Parathyroid adenoma (tissue), 2 donors: ENCODE measurements at regions not wholly inside any gene's neighbourhood (a gene's known extent, or its start where the extent isn't known, plus 50 kb on each side); places are given as distances from the start of the nearest gene placed in this dataset.

Experiments used
- H2AFZ ChIP-seq: fragments of 300-600 bp; sonication (generic); one replicate; pipeline ENCODE4 v1.7.0; 2017; ENCODE audit warnings: antibody characterized with exemption, mild to moderate bottlenecking
- H3K27ac ChIP-seq: fragments of 300-600 bp; sonication (generic); one replicate; pipeline ENCODE4 v1.7.0; 2017
- H3K27me3 ChIP-seq: fragments of 300-600 bp; sonication (generic); one replicate; pipeline ENCODE4 v1.7.0; 2017; ENCODE audit warnings: low read length; ENCODE audit not compliant: control insufficient read depth, insufficient read depth
- H3K36me3 ChIP-seq: fragments of 300-600 bp; sonication (generic); one replicate; pipeline ENCODE4 v1.7.0; 2017; ENCODE audit warnings: low read length; ENCODE audit not compliant: control insufficient read depth, insufficient read depth
- H3K4me1 ChIP-seq: fragments of 300-600 bp; sonication (generic); one replicate; pipeline ENCODE4 v1.7.0; 2017; ENCODE audit warnings: control low read depth
- H3K4me2 ChIP-seq: fragments of 300-600 bp; sonication (generic); one replicate; pipeline ENCODE4 v1.7.0; 2017; ENCODE audit warnings: low read length
- H3K4me3 ChIP-seq: fragments of 300-600 bp; sonication (generic); one replicate; pipeline ENCODE4 v1.7.0; 2017; ENCODE audit warnings: low read depth, low read length
- H3K79me2 ChIP-seq: fragments of 300-600 bp; sonication (generic); one replicate; pipeline ENCODE4 v1.7.0; 2017; ENCODE audit warnings: control low read depth
- H3K9ac ChIP-seq: fragments of 300-600 bp; sonication (generic); one replicate; pipeline ENCODE4 v1.7.0; 2017; ENCODE audit warnings: mild to moderate bottlenecking
- H3K9me3 ChIP-seq: fragments of 300-600 bp; sonication (generic); one replicate; pipeline ENCODE4 v1.7.0; 2017; ENCODE audit warnings: low read length; ENCODE audit not compliant: control insufficient read depth
- CTCF ChIP-seq: fragments of 300-600 bp; sonication (generic); IDR thresholded peaks from one replicate; pipeline ENCODE4 v1.7.0; 2017; ENCODE audit warnings: antibody characterized with exemption, mild to moderate bottlenecking
- donor health status: primary hyperparathyroidism.

- Histone ChIP-seq H3K79me2 (no peaks in the 10 kb centered on the region), H3K4me3 (no peak overlapping the region), H3K4me2 (no peak overlapping the region), H2AFZ (no peak overlapping the region), H3K9me3 (no peaks in the 10 kb centered on the region), H3K9ac (no peak overlapping the region), H3K4me1 (no peaks in the 10 kb centered on the region), H3K27ac (no peak overlapping the region), H3K27me3 (no peaks in the 10 kb centered on the region), H3K36me3 (no peaks in the 10 kb centered on the region)
- TF ChIP-seq CTCF: no peak
Observed at GRCh38 chr22:47257566-47257965, 495.1 kb downstream of the TBC1D22A start.

GRCh38 chr22:47251911-47252310 is 489.5 kb downstream of the TBC1D22A start:
- H3K9me3 ChIP-seq: no peaks in the 10 kb centered on the region
- no peak for TF ChIP-seq CTCF
- H3K4me1 ChIP-seq: no peaks in the 10 kb centered on the region
- no peaks in the 10 kb centered on the region for H3K27me3 ChIP-seq
- no peak overlapping the region for H3K27ac ChIP-seq
- H3K36me3 ChIP-seq: no peaks in the 10 kb centered on the region
- H3K9ac ChIP-seq: no peak overlapping the region
- H2AFZ ChIP-seq: no peak overlapping the region
- no peak overlapping the region for H3K4me2 ChIP-seq
- H3K4me3 ChIP-seq: no peak overlapping the region
- H3K79me2 ChIP-seq: no peaks in the 10 kb centered on the region

GRCh38 chr22:47250995-47251765 is 488.7 kb downstream of the TBC1D22A start:
- no peak for TF ChIP-seq CTCF
- Histone ChIP-seq H3K27me3 (no peaks in the 10 kb centered on the region), H3K79me2 (no peaks in the 10 kb centered on the region), H3K9me3 (no peaks in the 10 kb centered on the region), H3K36me3 (no peaks in the 10 kb centered on the region), H3K4me2 (no peak overlapping the region), H3K4me1 (no peaks in the 10 kb centered on the region), H2AFZ (no peak overlapping the region), H3K4me3 (no peak overlapping the region), H3K27ac (no peak overlapping the region), H3K9ac (no peak overlapping the region)

GRCh38 chr22:47249370-47249928 is 487.0 kb downstream of the TBC1D22A start:
- H3K9me3 ChIP-seq: no peaks in the 10 kb centered on the region
- no peak overlapping the region for H3K4me2 ChIP-seq
- no peak overlapping the region for H2AFZ ChIP-seq
- no peak overlapping the region for H3K27ac ChIP-seq
- H3K36me3 ChIP-seq: no peaks in the 10 kb centered on the region
- H3K4me3 ChIP-seq: no peak overlapping the region
- no peaks in the 10 kb centered on the region for H3K27me3 ChIP-seq
- H3K79me2 ChIP-seq: no peaks in the 10 kb centered on the region
- no peak overlapping the region for H3K9ac ChIP-seq
- no peak for TF ChIP-seq CTCF
- H3K4me1 ChIP-seq: no peaks in the 10 kb centered on the region

- H3K4me2 ChIP-seq: no peak overlapping the region
- H3K27ac ChIP-seq: no peak overlapping the region
- H3K36me3 ChIP-seq: no peaks in the 10 kb centered on the region
- H3K79me2 ChIP-seq: no peaks in the 10 kb centered on the region
- H2AFZ ChIP-seq: no peak overlapping the region
- H3K4me3 ChIP-seq: no peak overlapping the region
- no peaks in the 10 kb centered on the region for H3K27me3 ChIP-seq
- H3K4me1 ChIP-seq: no peaks in the 10 kb centered on the region
- no peaks in the 10 kb centered on the region for H3K9me3 ChIP-seq
- H3K9ac ChIP-seq: no peak overlapping the region
- no peak for TF ChIP-seq CTCF
Observed at GRCh38 chr22:47248925-47249324, 486.5 kb downstream of the TBC1D22A start.
